ENCODE measurements at regions not wholly inside any gene's neighbourhood (a gene's known extent, or its start where the extent isn't known, plus 50 kb on each side); places are given as distances from the start of the nearest gene placed in this dataset.

DNA sequence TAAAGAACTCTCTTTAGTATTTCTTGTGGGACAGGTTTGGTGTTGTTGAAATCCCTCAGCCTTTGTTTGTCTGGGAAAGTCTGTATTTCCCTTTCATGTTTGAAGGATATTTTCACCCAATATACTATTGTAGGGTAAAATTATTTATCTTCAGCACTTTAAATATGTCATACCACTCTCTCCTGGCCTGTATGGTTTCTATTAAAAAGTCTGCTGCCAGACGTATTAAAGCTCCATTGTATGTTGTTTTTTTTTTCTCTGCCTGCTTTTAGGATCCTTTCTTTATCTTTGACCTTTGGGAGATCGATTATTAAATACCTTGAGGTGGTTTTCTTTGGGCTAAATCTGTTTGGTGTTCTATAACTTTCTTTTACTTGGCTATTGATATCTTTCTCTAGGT is 119.0 kb upstream of the TBC1D5 start:
- TF ChIP-seq, protein P1, sequence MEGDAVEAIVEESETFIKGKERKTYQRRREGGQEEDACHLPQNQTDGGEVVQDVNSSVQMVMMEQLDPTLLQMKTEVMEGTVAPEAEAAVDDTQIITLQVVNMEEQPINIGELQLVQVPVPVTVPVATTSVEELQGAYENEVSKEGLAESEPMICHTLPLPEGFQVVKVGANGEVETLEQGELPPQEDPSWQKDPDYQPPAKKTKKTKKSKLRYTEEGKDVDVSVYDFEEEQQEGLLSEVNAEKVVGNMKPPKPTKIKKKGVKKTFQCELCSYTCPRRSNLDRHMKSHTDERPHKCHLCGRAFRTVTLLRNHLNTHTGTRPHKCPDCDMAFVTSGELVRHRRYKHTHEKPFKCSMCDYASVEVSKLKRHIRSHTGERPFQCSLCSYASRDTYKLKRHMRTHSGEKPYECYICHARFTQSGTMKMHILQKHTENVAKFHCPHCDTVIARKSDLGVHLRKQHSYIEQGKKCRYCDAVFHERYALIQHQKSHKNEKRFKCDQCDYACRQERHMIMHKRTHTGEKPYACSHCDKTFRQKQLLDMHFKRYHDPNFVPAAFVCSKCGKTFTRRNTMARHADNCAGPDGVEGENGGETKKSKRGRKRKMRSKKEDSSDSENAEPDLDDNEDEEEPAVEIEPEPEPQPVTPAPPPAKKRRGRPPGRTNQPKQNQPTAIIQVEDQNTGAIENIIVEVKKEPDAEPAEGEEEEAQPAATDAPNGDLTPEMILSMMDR (IDR thresholded peaks at IDR 0.05 in 8 of 11, conservative IDR thresholded peaks at IDR 0.05 in 3 of 11) = no peak
- no peak for TF ChIP-seq POLR2AphosphoS5 (IDR thresholded peaks at IDR 0.05)
